ENCODE measurements at regions not wholly inside any gene's neighbourhood (a gene's known extent, or its start where the extent isn't known, plus 50 kb on each side); places are given as distances from the start of the nearest gene placed in this dataset.

DNA sequence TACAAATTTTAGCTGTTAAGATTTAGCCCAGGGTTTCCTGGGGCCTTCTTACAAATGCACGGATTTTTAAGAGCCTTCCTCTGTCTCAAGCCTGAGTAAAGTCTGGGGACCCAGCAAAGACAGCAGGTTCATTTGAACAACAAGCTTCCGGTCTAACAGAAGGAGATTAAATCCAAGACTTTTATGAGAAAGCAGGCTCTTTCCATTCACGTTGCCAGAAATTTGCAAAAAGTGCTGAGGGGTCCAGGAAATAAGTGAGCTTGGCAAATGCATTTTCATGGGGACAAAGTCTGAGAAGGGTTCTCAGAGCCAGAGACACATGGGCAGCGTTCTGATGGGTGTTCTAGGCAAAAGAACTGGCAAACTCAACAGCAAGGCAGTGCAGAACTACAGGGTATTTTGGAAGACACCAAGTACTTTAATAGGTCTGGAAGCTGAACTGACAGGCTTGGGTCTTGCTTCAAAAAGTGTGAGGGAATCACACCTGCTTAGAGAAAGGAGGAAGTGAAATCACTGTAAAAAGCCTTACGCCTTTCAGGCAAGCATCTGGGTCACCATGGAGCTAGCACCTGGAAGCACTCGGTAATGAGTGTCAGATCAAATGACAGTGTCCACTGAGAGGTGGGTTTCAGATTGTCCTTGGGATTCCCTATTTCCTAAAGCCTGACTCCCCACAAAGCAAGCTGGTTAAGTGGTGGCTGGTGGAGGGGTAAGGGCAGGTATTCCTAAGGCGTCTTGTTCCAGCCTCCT, 115.8 kb upstream of the ARHGEF3 start:
- no peaks in the 10 kb centered on the region for H3K36me3 ChIP-seq (ENCODE audit: control insufficient read depth in 2 of 2, insufficient read depth in 2 of 2, low read length in 1 of 2)
- H3K4me3 ChIP-seq (ENCODE audit: low read length in 2 of 2) = no peak overlapping the region
- 64% methylated on average over 7 of the region's 7 CpGs for WGBS
- H3K27me3 ChIP-seq (ENCODE audit: control insufficient read depth in 2 of 2, insufficient read depth in 1 of 2, low read length in 1 of 2) = no peaks in the 10 kb centered on the region
- no peaks in the 10 kb centered on the region for H3K9me3 ChIP-seq (ENCODE audit: control insufficient read depth in 2 of 2, insufficient read depth in 1 of 2, low read length in 1 of 2)
- DNase-seq (ENCODE audit: low read depth in 6 of 9, low spot score in 9 of 9) = peak in 5 of 9 donors; percentile 36 to 77 (median 48)
- peaks cover 25 to 50% of the 10 kb centered on the region in 2 donors for H3K4me1 ChIP-seq (ENCODE audit: control insufficient read depth in 2 of 2, insufficient read depth in 2 of 2, low read length in 2 of 2)
- peak overlapping the region; percentile 26 to 82 for H3K27ac ChIP-seq (ENCODE audit: low read depth in 1 of 2, low read length in 1 of 2)

DNA sequence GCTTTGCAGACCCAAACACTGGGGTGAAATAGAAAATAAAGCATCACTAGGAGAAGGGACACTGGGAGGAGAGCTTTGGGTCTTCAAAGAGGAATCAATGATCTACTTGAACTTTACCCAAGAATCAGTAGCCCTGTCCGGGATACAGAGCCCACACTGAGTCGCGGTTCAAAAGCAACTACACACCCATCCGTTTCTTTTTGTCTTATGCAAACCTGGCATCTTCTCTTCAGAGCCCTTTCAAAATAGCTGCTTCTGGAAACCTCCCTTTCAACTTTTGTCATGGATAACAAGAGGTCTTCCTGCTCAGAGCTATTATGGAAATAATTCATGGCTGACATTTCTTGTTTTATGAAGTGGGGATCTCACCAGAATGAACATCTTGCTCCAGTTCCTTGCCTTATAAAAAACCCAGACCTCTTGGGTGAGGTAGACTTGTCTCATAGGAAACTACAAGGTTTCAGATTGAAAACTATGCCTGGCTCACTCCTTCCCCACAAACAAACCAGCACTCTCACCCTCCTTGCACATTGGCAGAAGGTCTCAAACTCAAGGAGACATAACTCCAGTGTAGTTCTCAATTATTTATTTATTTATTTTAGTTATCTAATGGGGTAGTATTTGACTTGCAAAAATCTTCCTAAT, 115.1 kb upstream of the ARHGEF3 start:
- DNase-seq (ENCODE audit: low read depth in 6 of 9, low spot score in 9 of 9) = peak in 1 of 9 donors; percentile 36
- 88% methylated on average over 4 of the region's 4 CpGs for WGBS
- no peaks in the 10 kb centered on the region for H3K36me3 ChIP-seq (ENCODE audit: control insufficient read depth in 2 of 2, insufficient read depth in 2 of 2, low read length in 1 of 2)
- H3K27me3 ChIP-seq (ENCODE audit: control insufficient read depth in 2 of 2, insufficient read depth in 1 of 2, low read length in 1 of 2) = no peaks in the 10 kb centered on the region
- peak overlapping the region; percentile 48 to 67 for H3K4me3 ChIP-seq (ENCODE audit: low read length in 2 of 2)
- H3K27ac ChIP-seq (ENCODE audit: low read depth in 1 of 2, low read length in 1 of 2) = peak overlapping the region; percentile 82 to 86
- peaks cover 22 to 47% of the 10 kb centered on the region in 2 donors for H3K4me1 ChIP-seq (ENCODE audit: control insufficient read depth in 2 of 2, insufficient read depth in 2 of 2, low read length in 2 of 2)
- no peaks in the 10 kb centered on the region for H3K9me3 ChIP-seq (ENCODE audit: control insufficient read depth in 2 of 2, insufficient read depth in 1 of 2, low read length in 1 of 2)

DNA sequence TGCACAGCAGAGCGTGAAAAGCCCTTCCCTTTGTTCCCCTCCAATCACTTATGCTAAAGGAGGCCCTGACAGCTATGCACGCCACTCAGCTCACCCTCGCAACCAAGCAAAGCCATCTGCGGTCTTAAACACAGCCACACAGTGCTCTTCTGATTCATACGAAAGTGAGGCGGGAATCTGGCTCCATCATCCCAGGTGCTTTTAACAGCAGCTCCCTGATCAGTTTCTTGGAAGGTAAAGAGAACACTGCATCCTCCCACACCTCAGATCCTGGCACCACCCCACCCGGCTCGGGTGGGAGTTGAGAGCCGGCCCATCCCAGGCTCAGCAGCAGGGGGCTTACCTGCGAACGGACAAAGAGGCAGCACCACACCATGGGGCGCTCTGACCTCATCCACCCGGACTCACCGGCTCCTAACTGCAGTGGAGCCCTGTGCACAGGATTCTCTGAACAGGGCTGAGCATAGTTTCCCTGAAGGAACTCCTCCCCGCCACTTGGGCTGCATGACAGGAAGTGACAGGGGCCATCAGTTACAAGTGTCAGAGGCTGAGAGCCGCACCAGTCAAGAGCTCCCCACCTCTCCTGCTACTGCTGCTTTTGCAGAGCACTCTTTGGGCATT, 114.3 kb upstream of the ARHGEF3 start:
- H3K4me1 ChIP-seq (ENCODE audit: control insufficient read depth in 2 of 2, insufficient read depth in 2 of 2, low read length in 2 of 2) = peaks cover 19 to 42% of the 10 kb centered on the region in 2 donors
- H3K27ac ChIP-seq (ENCODE audit: low read depth in 1 of 2, low read length in 1 of 2) = peak overlapping the region; percentile 82 to 86
- no peaks in the 10 kb centered on the region for H3K27me3 ChIP-seq (ENCODE audit: control insufficient read depth in 2 of 2, insufficient read depth in 1 of 2, low read length in 1 of 2)
- DNase-seq (ENCODE audit: low read depth in 6 of 9, low spot score in 9 of 9) = peak in 7 of 9 donors; percentile 45 to 88 (median 66)
- no peaks in the 10 kb centered on the region for H3K36me3 ChIP-seq (ENCODE audit: control insufficient read depth in 2 of 2, insufficient read depth in 2 of 2, low read length in 1 of 2)
- H3K4me3 ChIP-seq (ENCODE audit: low read length in 2 of 2) = peak overlapping the region; percentile 48 to 67
- WGBS = 3% methylated on average over 16 of the region's 16 CpGs
- no peaks in the 10 kb centered on the region for H3K9me3 ChIP-seq (ENCODE audit: control insufficient read depth in 2 of 2, insufficient read depth in 1 of 2, low read length in 1 of 2)

DNA sequence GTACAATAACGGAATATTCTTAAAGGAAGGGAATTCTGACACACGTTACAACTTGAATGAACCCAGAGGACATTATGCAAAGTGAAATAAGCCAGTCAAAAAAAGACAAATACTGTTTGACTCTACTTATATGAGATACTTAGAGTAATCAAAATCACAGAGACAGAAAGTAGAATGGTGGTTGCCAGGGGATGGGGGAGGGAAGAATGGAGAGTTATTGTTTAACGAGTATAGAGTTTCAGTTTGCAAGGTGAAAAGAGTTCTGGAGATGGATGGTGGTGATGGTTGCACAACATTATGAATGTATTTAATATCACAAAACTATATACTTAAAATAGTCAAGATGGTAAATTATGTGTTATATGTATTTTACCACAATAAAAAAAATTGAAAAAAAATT, 112.9 kb upstream of the ARHGEF3 start:
- H3K27ac ChIP-seq (ENCODE audit: low read depth in 1 of 2, low read length in 1 of 2) = no peak overlapping the region
- no peak overlapping the region for H3K4me3 ChIP-seq (ENCODE audit: low read length in 2 of 2)
- no peaks in the 10 kb centered on the region for H3K27me3 ChIP-seq (ENCODE audit: control insufficient read depth in 2 of 2, insufficient read depth in 1 of 2, low read length in 1 of 2)
- H3K36me3 ChIP-seq (ENCODE audit: control insufficient read depth in 2 of 2, insufficient read depth in 2 of 2, low read length in 1 of 2) = no peaks in the 10 kb centered on the region
- WGBS = 92% methylated on average over 3 of the region's 3 CpGs
- DNase-seq (ENCODE audit: low read depth in 6 of 9, low spot score in 9 of 9) = no peak
- no peaks in the 10 kb centered on the region for H3K9me3 ChIP-seq (ENCODE audit: control insufficient read depth in 2 of 2, insufficient read depth in 1 of 2, low read length in 1 of 2)
- H3K4me1 ChIP-seq (ENCODE audit: control insufficient read depth in 2 of 2, insufficient read depth in 2 of 2, low read length in 2 of 2) = peaks cover 19 to 40% of the 10 kb centered on the region in 2 donors

DNA sequence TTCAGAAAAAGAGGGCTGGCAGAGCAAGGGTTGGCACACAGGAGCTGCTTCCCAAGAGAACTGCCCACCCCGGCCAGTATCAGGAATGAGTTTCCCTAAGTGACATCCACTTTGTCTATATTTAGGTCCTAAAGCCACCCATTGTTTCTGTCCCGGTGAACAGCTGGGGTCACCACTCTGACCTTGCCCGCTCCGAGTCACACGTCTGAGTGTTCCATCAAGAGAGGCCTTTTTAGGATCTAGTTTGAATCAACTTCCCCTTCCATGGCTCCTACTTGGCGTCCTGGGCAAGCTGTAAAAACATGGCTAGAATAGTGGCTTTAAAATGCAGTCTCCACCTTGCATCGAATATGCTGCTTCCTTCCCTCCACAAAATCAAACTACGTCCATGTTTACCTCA, 109.6 kb upstream of the ARHGEF3 start:
- Histone ChIP-seq H3K4me1 (ENCODE audit: control insufficient read depth in 2 of 2, insufficient read depth in 2 of 2, low read length in 2 of 2) (peaks cover under 1 to 17% of the 10 kb centered on the region in 2 donors), H3K9me3 (ENCODE audit: control insufficient read depth in 2 of 2, insufficient read depth in 1 of 2, low read length in 1 of 2) (no peaks in the 10 kb centered on the region), H3K4me3 (ENCODE audit: low read length in 2 of 2) (no peak overlapping the region), H3K27me3 (ENCODE audit: control insufficient read depth in 2 of 2, insufficient read depth in 1 of 2, low read length in 1 of 2) (no peaks in the 10 kb centered on the region), H3K36me3 (ENCODE audit: control insufficient read depth in 2 of 2, insufficient read depth in 2 of 2, low read length in 1 of 2) (no peaks in the 10 kb centered on the region), H3K27ac (ENCODE audit: low read depth in 1 of 2, low read length in 1 of 2) (no peak overlapping the region)
- 94% methylated on average over 8 of the region's 8 CpGs for WGBS
- DNase-seq (ENCODE audit: low read depth in 6 of 9, low spot score in 9 of 9) = no peak

DNA sequence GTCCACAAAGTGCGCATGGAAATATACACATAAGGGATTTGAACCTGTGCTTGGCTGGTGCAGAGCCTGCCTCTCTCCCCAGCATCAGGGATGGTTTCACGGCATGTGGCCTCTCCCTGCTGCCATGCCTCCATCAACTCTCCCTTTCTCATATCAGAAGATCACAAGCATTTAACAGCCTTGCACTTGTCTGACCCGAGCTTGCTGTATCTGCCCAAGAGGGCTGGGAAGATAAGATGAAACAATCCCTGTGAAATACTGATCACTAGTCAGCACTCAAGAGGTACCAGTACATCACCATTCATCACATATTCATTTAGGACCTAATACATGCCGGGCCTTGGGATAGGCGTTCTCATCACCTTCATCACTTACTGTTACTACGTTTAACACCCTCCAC, 107.6 kb upstream of the ARHGEF3 start:
- no peaks in the 10 kb centered on the region for H3K36me3 ChIP-seq (ENCODE audit: control insufficient read depth in 2 of 2, insufficient read depth in 2 of 2, low read length in 1 of 2)
- H3K4me3 ChIP-seq (ENCODE audit: low read length in 2 of 2) = no peak overlapping the region
- H3K4me1 ChIP-seq (ENCODE audit: control insufficient read depth in 2 of 2, insufficient read depth in 2 of 2, low read length in 2 of 2) = peaks cover 0 to 6% of the 10 kb centered on the region in 2 donors
- no peak overlapping the region for H3K27ac ChIP-seq (ENCODE audit: low read depth in 1 of 2, low read length in 1 of 2)
- H3K9me3 ChIP-seq (ENCODE audit: control insufficient read depth in 2 of 2, insufficient read depth in 1 of 2, low read length in 1 of 2) = no peaks in the 10 kb centered on the region
- no peaks in the 10 kb centered on the region for H3K27me3 ChIP-seq (ENCODE audit: control insufficient read depth in 2 of 2, insufficient read depth in 1 of 2, low read length in 1 of 2)
- 98% methylated on average over 6 of the region's 6 CpGs for WGBS
- no peak for DNase-seq (ENCODE audit: low read depth in 6 of 9, low spot score in 9 of 9)

DNA sequence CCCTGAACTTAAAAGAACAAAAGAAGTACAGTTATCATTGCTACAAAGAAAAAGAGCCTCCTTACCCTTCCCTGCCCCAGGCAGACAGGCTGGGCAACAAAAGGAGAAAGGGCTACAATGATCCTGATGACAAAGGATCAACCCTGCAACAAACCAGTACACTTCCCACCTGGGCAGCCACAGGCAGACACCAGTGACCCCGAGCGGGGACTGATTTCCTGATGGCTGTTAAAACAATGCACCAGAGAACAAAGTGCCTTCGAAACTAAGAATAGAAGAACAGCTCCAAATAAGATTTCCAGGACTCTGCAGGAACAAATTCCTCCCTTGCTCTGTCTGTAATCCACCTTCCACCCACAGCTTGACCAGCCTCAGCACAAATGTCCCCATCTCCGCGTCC, 106.3 kb upstream of the ARHGEF3 start:
- Histone ChIP-seq H3K4me3 (ENCODE audit: low read length in 2 of 2) (no peak overlapping the region), H3K27me3 (ENCODE audit: control insufficient read depth in 2 of 2, insufficient read depth in 1 of 2, low read length in 1 of 2) (no peaks in the 10 kb centered on the region), H3K27ac (ENCODE audit: low read depth in 1 of 2, low read length in 1 of 2) (no peak overlapping the region), H3K36me3 (ENCODE audit: control insufficient read depth in 2 of 2, insufficient read depth in 2 of 2, low read length in 1 of 2) (no peaks in the 10 kb centered on the region), H3K4me1 (ENCODE audit: control insufficient read depth in 2 of 2, insufficient read depth in 2 of 2, low read length in 2 of 2) (peaks cover 0 to 6% of the 10 kb centered on the region in 2 donors), H3K9me3 (ENCODE audit: control insufficient read depth in 2 of 2, insufficient read depth in 1 of 2, low read length in 1 of 2) (no peaks in the 10 kb centered on the region)
- WGBS = 78% methylated on average over 5 of the region's 5 CpGs
- no peak for DNase-seq (ENCODE audit: low read depth in 6 of 9, low spot score in 9 of 9)

DNA sequence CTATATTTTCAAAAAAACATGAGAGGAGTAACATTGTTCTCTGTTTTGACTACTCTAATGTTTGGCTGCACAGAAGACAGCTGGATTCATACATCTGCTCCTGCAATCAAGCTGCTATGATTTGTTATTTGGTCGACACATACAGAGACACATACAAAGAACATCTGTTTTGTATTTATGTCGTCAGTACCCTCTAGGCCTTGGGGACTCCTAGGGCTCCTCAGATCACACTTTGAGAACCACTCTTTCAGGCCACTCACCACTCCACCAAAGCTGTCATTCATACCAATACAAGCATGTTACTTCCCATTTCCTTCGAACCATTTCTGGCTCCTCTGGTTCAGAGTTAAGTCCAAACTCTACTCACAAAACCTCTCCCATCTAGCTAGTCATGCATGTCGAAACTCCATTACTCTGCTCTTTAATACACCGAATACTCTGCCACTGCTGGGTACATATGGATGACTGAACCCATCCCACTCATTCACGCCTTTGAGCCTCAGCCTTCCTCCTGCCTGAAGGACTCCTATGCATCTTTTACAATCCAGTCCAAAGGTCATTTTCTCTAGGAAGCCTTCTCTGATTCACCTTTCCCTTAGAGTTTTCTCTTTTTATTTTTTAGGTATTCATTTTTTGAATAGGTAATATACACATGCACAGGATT, 102.9 kb upstream of the ARHGEF3 start:
- H3K9me3 ChIP-seq (ENCODE audit: control insufficient read depth in 2 of 2, insufficient read depth in 1 of 2, low read length in 1 of 2) = no peaks in the 10 kb centered on the region
- H3K4me1 ChIP-seq (ENCODE audit: control insufficient read depth in 2 of 2, insufficient read depth in 2 of 2, low read length in 2 of 2) = peaks cover 0 to 17% of the 10 kb centered on the region in 2 donors
- WGBS = 89% methylated on average over 6 of the region's 6 CpGs
- no peaks in the 10 kb centered on the region for H3K36me3 ChIP-seq (ENCODE audit: control insufficient read depth in 2 of 2, insufficient read depth in 2 of 2, low read length in 1 of 2)
- no peak for DNase-seq (ENCODE audit: low read depth in 6 of 9, low spot score in 9 of 9)
- H3K27me3 ChIP-seq (ENCODE audit: control insufficient read depth in 2 of 2, insufficient read depth in 1 of 2, low read length in 1 of 2) = no peaks in the 10 kb centered on the region
- H3K4me3 ChIP-seq (ENCODE audit: low read length in 2 of 2) = no peak overlapping the region
- no peak overlapping the region for H3K27ac ChIP-seq (ENCODE audit: low read depth in 1 of 2, low read length in 1 of 2)
